ENCODE measurements at regions not wholly inside any gene's neighbourhood (a gene's known extent, or its start where the extent isn't known, plus 50 kb on each side); places are given as distances from the start of the nearest gene placed in this dataset.

GRCh38 chr21:28663111-28663693, 329.5 kb downstream of the LTN1 start:
- TF ChIP-seq POLR2A (IDR thresholded peaks at IDR 0.05) (no peak), CTCF (IDR thresholded peaks at IDR 0.05) (no peak)
